ENCODE measurements at regions not wholly inside any gene's neighbourhood (a gene's known extent, or its start where the extent isn't known, plus 50 kb on each side); places are given as distances from the start of the nearest gene placed in this dataset.
"Not testable (repeated sequence)": the region's sequence is repeated elsewhere in the genome, so short reads cannot be mapped to it uniquely, and the experiment has no call there.

DNA sequence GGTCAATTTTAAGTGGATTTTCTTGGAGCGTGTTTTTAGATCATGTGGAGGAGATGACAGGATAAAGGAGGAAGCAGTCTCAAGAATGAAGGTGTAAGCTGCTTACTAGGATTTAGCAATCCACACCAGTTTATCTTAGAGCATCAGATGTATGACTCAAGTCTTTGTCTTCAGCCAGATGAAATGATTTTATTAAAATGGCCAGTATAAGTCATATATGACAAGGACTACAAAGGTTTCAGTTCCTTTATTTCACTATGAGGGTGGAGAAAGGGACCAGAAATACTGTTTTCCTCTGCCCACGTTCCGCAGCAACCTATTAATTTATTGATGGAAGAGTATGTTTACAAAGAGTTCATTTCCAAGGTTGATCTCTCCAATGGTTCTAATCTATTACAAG lies 970.5 kb upstream of the SLC39A10 start:
- Histone ChIP-seq H3K9ac (ENCODE audit: low read length in 3 of 3) (no peak overlapping the region), H3K36me3 (ENCODE audit: control insufficient read depth in 2 of 3, insufficient read depth in 3 of 3, low read length in 3 of 3) (no peaks in the 10 kb centered on the region), H3K4me3 (ENCODE audit: low read length in 3 of 3) (no peak overlapping the region), H3K9me3 (ENCODE audit: control insufficient read depth in 2 of 3, insufficient read depth in 1 of 3, low read length in 3 of 3) (no peaks in the 10 kb centered on the region), H3K27ac (ENCODE audit: low read depth in 2 of 2, low read length in 2 of 2) (no peak overlapping the region), H3K4me1 (ENCODE audit: control insufficient read depth in 2 of 3, insufficient read depth in 2 of 3, low read depth in 1 of 3, low read length in 3 of 3) (no peaks in the 10 kb centered on the region), H3K27me3 (ENCODE audit: control insufficient read depth, insufficient read depth, low read length) (no peaks in the 10 kb centered on the region)
- TF ChIP-seq, protein P1, sequence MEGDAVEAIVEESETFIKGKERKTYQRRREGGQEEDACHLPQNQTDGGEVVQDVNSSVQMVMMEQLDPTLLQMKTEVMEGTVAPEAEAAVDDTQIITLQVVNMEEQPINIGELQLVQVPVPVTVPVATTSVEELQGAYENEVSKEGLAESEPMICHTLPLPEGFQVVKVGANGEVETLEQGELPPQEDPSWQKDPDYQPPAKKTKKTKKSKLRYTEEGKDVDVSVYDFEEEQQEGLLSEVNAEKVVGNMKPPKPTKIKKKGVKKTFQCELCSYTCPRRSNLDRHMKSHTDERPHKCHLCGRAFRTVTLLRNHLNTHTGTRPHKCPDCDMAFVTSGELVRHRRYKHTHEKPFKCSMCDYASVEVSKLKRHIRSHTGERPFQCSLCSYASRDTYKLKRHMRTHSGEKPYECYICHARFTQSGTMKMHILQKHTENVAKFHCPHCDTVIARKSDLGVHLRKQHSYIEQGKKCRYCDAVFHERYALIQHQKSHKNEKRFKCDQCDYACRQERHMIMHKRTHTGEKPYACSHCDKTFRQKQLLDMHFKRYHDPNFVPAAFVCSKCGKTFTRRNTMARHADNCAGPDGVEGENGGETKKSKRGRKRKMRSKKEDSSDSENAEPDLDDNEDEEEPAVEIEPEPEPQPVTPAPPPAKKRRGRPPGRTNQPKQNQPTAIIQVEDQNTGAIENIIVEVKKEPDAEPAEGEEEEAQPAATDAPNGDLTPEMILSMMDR (IDR thresholded peaks at IDR 0.05; ENCODE audit: borderline replicate concordance, extremely low read depth, insufficient read depth) = no peak
- FAIRE-seq (no peak), DNase-seq (no peak)
- intact Hi-C loops (cut with DNase I) = no loop called here

DNA sequence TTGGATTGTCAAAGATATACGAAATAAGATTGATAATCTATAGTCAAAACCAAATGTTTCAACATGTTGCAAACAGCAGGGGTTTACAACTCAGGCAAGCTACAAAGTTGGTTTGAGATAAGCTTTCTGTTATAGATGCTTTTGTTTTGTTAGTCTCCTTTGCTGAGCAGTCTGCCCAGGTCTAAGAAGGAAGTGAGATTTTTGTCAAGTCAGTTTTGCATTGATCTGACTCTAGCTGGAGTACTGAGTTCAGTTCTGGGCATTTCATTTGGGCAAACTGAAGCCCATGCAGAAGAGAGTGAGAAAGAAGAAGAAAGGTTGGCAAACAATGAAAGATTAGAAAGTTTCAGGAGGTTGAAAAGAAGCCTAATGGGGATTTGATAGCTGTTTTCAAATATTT lies 983.0 kb upstream of the SLC39A10 start:
- Histone ChIP-seq H3K9me3 (ENCODE audit: control insufficient read depth in 2 of 3, insufficient read depth in 1 of 3, low read length in 3 of 3) (no peaks in the 10 kb centered on the region), H3K36me3 (ENCODE audit: control insufficient read depth in 2 of 3, insufficient read depth in 3 of 3, low read length in 3 of 3) (no peaks in the 10 kb centered on the region), H3K4me1 (ENCODE audit: control insufficient read depth in 2 of 3, insufficient read depth in 2 of 3, low read depth in 1 of 3, low read length in 3 of 3) (no peaks in the 10 kb centered on the region), H3K27ac (ENCODE audit: low read depth in 2 of 2, low read length in 2 of 2) (no peak overlapping the region), H3K27me3 (ENCODE audit: control insufficient read depth, insufficient read depth, low read length) (no peaks in the 10 kb centered on the region), H3K9ac (ENCODE audit: low read length in 3 of 3) (no peak overlapping the region), H3K4me3 (ENCODE audit: low read length in 3 of 3) (no peak overlapping the region)
- DNase-seq (no peak), FAIRE-seq (no peak)
- TF ChIP-seq, protein P1 (IDR thresholded peaks at IDR 0.05; ENCODE audit: borderline replicate concordance, extremely low read depth, insufficient read depth) = no peak
- intact Hi-C loops (cut with DNase I) = no loop called here

DNA sequence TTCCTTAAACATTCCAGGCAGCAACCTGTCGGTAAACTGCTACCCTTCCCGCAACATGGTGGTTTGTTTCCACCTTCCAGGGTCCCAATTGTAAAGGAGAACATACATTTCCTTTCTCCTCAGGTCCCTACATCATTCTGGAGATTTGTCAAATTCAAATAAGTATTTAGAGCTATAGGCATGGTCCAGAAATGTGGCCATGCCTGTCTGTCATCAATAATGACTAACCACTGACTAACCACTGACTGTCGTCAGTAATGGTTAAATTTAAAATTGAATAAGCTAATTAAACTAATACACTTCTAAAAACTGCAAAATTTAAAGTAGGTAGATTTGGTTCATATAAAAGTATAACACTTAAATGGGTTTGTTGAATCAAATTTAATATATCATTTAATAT lies 984.0 kb upstream of the SLC39A10 start:
- TF ChIP-seq, protein P1 (IDR thresholded peaks at IDR 0.05; ENCODE audit: borderline replicate concordance, extremely low read depth, insufficient read depth) = no peak
- no peaks in the 10 kb centered on the region for H3K36me3 ChIP-seq (ENCODE audit: control insufficient read depth in 2 of 3, insufficient read depth in 3 of 3, low read length in 3 of 3)
- FAIRE-seq (no peak), DNase-seq (no peak)
- H3K4me1 ChIP-seq (ENCODE audit: control insufficient read depth in 2 of 3, insufficient read depth in 2 of 3, low read depth in 1 of 3, low read length in 3 of 3) = no peaks in the 10 kb centered on the region
- no peak overlapping the region for H3K4me3 ChIP-seq (ENCODE audit: low read length in 3 of 3)
- no peak overlapping the region for H3K27ac ChIP-seq (ENCODE audit: low read depth in 2 of 2, low read length in 2 of 2)
- intact Hi-C loops (cut with DNase I) = no loop called here
- no peaks in the 10 kb centered on the region for H3K27me3 ChIP-seq (ENCODE audit: control insufficient read depth, insufficient read depth, low read length)
- H3K9ac ChIP-seq (ENCODE audit: low read length in 3 of 3) = no peak overlapping the region
- H3K9me3 ChIP-seq (ENCODE audit: control insufficient read depth in 2 of 3, insufficient read depth in 1 of 3, low read length in 3 of 3) = no peaks in the 10 kb centered on the region

DNA sequence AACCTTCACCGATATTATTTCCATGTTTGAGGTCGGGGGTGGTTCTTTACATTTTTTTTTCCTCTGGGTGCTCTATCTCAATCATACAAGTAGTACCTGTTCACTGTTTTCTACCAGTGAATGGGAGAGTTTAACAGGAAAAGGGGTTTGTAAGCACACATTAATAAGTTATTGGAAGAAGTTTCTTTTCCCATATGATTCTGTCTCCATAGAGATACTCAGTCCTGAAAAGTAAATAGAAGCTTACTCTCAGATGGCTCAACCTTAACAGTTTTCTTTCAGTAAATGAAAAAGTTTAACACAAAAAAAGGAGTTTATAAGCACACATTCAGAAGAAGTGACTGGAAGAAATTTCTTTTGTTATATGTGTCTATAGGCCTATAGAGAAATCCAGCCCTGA lies 995.6 kb upstream of the SLC39A10 start:
- DNase-seq = no peak
- Histone ChIP-seq H3K9ac (ENCODE audit: low read length in 3 of 3) (no peak overlapping the region), H3K36me3 (ENCODE audit: control insufficient read depth in 2 of 3, insufficient read depth in 3 of 3, low read length in 3 of 3) (no peaks in the 10 kb centered on the region), H3K27ac (ENCODE audit: low read depth in 2 of 2, low read length in 2 of 2) (no peak overlapping the region), H3K4me3 (ENCODE audit: low read length in 3 of 3) (no peak overlapping the region), H3K4me1 (ENCODE audit: control insufficient read depth in 2 of 3, insufficient read depth in 2 of 3, low read depth in 1 of 3, low read length in 3 of 3) (no peaks in the 10 kb centered on the region), H3K27me3 (ENCODE audit: control insufficient read depth, insufficient read depth, low read length) (no peaks in the 10 kb centered on the region), H3K9me3 (ENCODE audit: control insufficient read depth in 2 of 3, insufficient read depth in 1 of 3, low read length in 3 of 3) (no peaks in the 10 kb centered on the region)
- TF ChIP-seq, protein P1 (IDR thresholded peaks at IDR 0.05; ENCODE audit: borderline replicate concordance, extremely low read depth, insufficient read depth) = no peak
- FAIRE-seq = no peak
- intact Hi-C loops (cut with DNase I) = no loop called here

DNA sequence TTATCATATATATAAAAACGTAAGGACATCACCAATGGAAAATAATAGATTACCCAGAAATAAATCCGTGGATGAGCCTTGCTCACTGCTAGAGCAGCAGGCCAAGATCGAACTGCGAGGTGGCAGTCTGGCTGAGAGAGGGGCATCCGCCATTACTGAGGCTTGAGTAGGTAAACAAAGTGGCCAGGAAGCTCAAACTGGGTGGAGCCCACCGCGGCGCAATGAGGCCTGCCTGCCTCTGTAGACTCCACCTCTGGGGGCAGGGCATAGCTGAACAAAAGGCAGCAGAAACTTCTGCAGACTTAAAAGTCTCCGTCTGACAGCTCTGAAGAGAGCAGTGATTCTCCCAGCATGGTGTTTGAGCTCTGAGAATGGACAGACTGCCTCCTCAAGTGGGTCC lies 1018.0 kb upstream of the SLC39A10 start:
- H3K27me3 ChIP-seq (ENCODE audit: control insufficient read depth, insufficient read depth, low read length); H3K4me3 ChIP-seq (ENCODE audit: low read length in 3 of 3); FAIRE-seq; H3K36me3 ChIP-seq (ENCODE audit: control insufficient read depth in 2 of 3, insufficient read depth in 3 of 3, low read length in 3 of 3); H3K9ac ChIP-seq (ENCODE audit: low read length in 3 of 3); H3K27ac ChIP-seq (ENCODE audit: low read depth in 2 of 2, low read length in 2 of 2); H3K4me1 ChIP-seq (ENCODE audit: control insufficient read depth in 2 of 3, insufficient read depth in 2 of 3, low read depth in 1 of 3, low read length in 3 of 3); H3K9me3 ChIP-seq (ENCODE audit: control insufficient read depth in 2 of 3, insufficient read depth in 1 of 3, low read length in 3 of 3); intact Hi-C loops (cut with DNase I): not testable (repeated sequence)
- DNase-seq = peak in 1 of 5 donors; percentile 26
